ENCODE measurements at regions not wholly inside any gene's neighbourhood (a gene's known extent, or its start where the extent isn't known, plus 50 kb on each side); places are given as distances from the start of the nearest gene placed in this dataset.

- no peaks in the 10 kb centered on the region for H3K27me3 Mint-ChIP-seq (ENCODE audit: unreplicated experiment)
- no peaks in the 10 kb centered on the region for H3K4me1 Mint-ChIP-seq (ENCODE audit: unreplicated experiment)
- DNase-seq (ENCODE audit: low spot score) = no peak
- H3K27ac Mint-ChIP-seq (ENCODE audit: unreplicated experiment) = no peak overlapping the region
- no peaks in the 10 kb centered on the region for H3K36me3 Mint-ChIP-seq (ENCODE audit: low read depth, unreplicated experiment)
- H3K9me3 Mint-ChIP-seq (ENCODE audit: unreplicated experiment) = no peaks in the 10 kb centered on the region
- H3K4me3 Mint-ChIP-seq (ENCODE audit: unreplicated experiment) = no peak overlapping the region
- TF ChIP-seq CTCF (IDR thresholded peaks at IDR 0.05; ENCODE audit: unreplicated experiment) = no peak
These were observed 232.7 kb downstream of the RASSF9 start for GRCh38 chr12:85603556-85603955.

- Mint-ChIP-seq H3K27ac (ENCODE audit: unreplicated experiment) (no peak overlapping the region), H3K27me3 (ENCODE audit: unreplicated experiment) (no peaks in the 10 kb centered on the region), H3K9me3 (ENCODE audit: unreplicated experiment) (no peaks in the 10 kb centered on the region), H3K36me3 (ENCODE audit: low read depth, unreplicated experiment) (no peaks in the 10 kb centered on the region), H3K4me3 (ENCODE audit: unreplicated experiment) (no peak overlapping the region), H3K4me1 (ENCODE audit: unreplicated experiment) (no peaks in the 10 kb centered on the region)
- no peak for DNase-seq (ENCODE audit: low spot score)
- TF ChIP-seq CTCF (IDR thresholded peaks at IDR 0.05; ENCODE audit: unreplicated experiment) = no peak
These were observed 229.8 kb downstream of the RASSF9 start for GRCh38 chr12:85606455-85606854.

GRCh38 chr12:85609778-85610177, 226.4 kb downstream of the RASSF9 start:
- no peak for TF ChIP-seq CTCF (IDR thresholded peaks at IDR 0.05; ENCODE audit: unreplicated experiment)
- no peak overlapping the region for H3K27ac Mint-ChIP-seq (ENCODE audit: unreplicated experiment)
- H3K9me3 Mint-ChIP-seq (ENCODE audit: unreplicated experiment) = no peaks in the 10 kb centered on the region
- no peak for DNase-seq (ENCODE audit: low spot score)
- H3K36me3 Mint-ChIP-seq (ENCODE audit: low read depth, unreplicated experiment) = no peaks in the 10 kb centered on the region
- no peaks in the 10 kb centered on the region for H3K4me1 Mint-ChIP-seq (ENCODE audit: unreplicated experiment)
- no peak overlapping the region for H3K4me3 Mint-ChIP-seq (ENCODE audit: unreplicated experiment)
- no peaks in the 10 kb centered on the region for H3K27me3 Mint-ChIP-seq (ENCODE audit: unreplicated experiment)

GRCh38 chr12:85610194-85610593, 226.0 kb downstream of the RASSF9 start:
- DNase-seq (ENCODE audit: low spot score) = no peak
- Mint-ChIP-seq H3K27me3 (ENCODE audit: unreplicated experiment) (no peaks in the 10 kb centered on the region), H3K9me3 (ENCODE audit: unreplicated experiment) (no peaks in the 10 kb centered on the region), H3K27ac (ENCODE audit: unreplicated experiment) (no peak overlapping the region), H3K36me3 (ENCODE audit: low read depth, unreplicated experiment) (no peaks in the 10 kb centered on the region), H3K4me1 (ENCODE audit: unreplicated experiment) (no peaks in the 10 kb centered on the region), H3K4me3 (ENCODE audit: unreplicated experiment) (no peak overlapping the region)
- no peak for TF ChIP-seq CTCF (IDR thresholded peaks at IDR 0.05; ENCODE audit: unreplicated experiment)

GRCh38 chr12:85616201-85616600, 220.0 kb downstream of the RASSF9 start:
- no peak for TF ChIP-seq CTCF (IDR thresholded peaks at IDR 0.05; ENCODE audit: unreplicated experiment)
- DNase-seq (ENCODE audit: low spot score) = no peak
- H3K27ac Mint-ChIP-seq (ENCODE audit: unreplicated experiment) = no peak overlapping the region
- H3K4me3 Mint-ChIP-seq (ENCODE audit: unreplicated experiment) = no peak overlapping the region
- H3K36me3 Mint-ChIP-seq (ENCODE audit: low read depth, unreplicated experiment) = no peaks in the 10 kb centered on the region
- peaks cover 3% of the 10 kb centered on the region for H3K4me1 Mint-ChIP-seq (ENCODE audit: unreplicated experiment)
- H3K27me3 Mint-ChIP-seq (ENCODE audit: unreplicated experiment) = no peaks in the 10 kb centered on the region
- H3K9me3 Mint-ChIP-seq (ENCODE audit: unreplicated experiment) = no peaks in the 10 kb centered on the region
